Upper lobe of left lung (tissue), 6 donors: ENCODE measurements at regions not wholly inside any gene's neighbourhood (a gene's known extent, or its start where the extent isn't known, plus 50 kb on each side); places are given as distances from the start of the nearest gene placed in this dataset.
A peak's percentile ranks its signal among the peaks of the same experiment; 100 is the strongest.
"Not testable (repeated sequence)": the region's sequence is repeated elsewhere in the genome, so short reads cannot be mapped to it uniquely, and the experiment has no call there.

Experiments used
- ATAC-seq, 2 donors: fragments of 200-7000 bp; cut with Tn5 transposase; one replicate each; pipeline ENCODE4 v1.9.1; 2022; ENCODE audit warnings: mild to moderate bottlenecking in 2 of 2, moderate library complexity in 2 of 2; ENCODE audit not compliant: low FRiP score in 2 of 2
- DNase-seq, 2 donors: peaks; one replicate each; pipeline ENCODE4 v3.0.0-alpha.2; 2019 to 2020
- H3K27ac ChIP-seq, 4 donors: fragments of 200-600 bp; sonication (generic); one replicate each; pipeline ENCODE4 v1.5.1; 2016 to 2019
- H3K27me3 ChIP-seq, 4 donors: fragments of 200-600 bp; sonication (generic); one replicate each; pipeline ENCODE4 v1.5.1; 2017 to 2019
- H3K36me3 ChIP-seq, 4 donors: fragments of 200-600 bp; sonication (generic); one replicate each; pipeline ENCODE4 v1.5.1; 2016 to 2019
- H3K4me1 ChIP-seq, 4 donors: fragments of 200-600 bp; sonication (generic); one replicate each; pipeline ENCODE4 v1.5.1; 2018 to 2019
- H3K4me3 ChIP-seq, 4 donors: fragments of 200-600 bp; sonication (generic); one replicate each; pipeline ENCODE4 v1.5.1; 2017 to 2019; ENCODE audit warnings: mild to moderate bottlenecking in 2 of 4, moderate library complexity in 1 of 4
- H3K9me3 ChIP-seq, 4 donors: fragments of 200-600 bp; sonication (generic); one replicate each; pipeline ENCODE4 v1.5.1; 2018 to 2019
- EP300 ChIP-seq, 4 donors: sonication (generic); formaldehyde crosslinking; IDR thresholded peaks; one replicate each; pipeline ENCODE4 v1.5.1; 2017; ENCODE audit warnings: antibody characterized with exemption in 4 of 4, control low read depth in 2 of 4
- POLR2A ChIP-seq, 4 donors: fragments of 450-650 bp; IDR thresholded peaks; one replicate each; pipeline ENCODE4 v1.5.1; 2016 to 2017; ENCODE audit warnings: antibody characterized with exemption in 4 of 4, mild to moderate bottlenecking in 2 of 4
- POLR2AphosphoS5 ChIP-seq, 2 donors: sonication (generic); formaldehyde crosslinking; IDR thresholded peaks; one replicate each; pipeline ENCODE4 v1.5.1; 2017; ENCODE audit warnings: antibody characterized with exemption in 2 of 2
- WGBS, 2 donors: methylation state at CpG; one replicate each; pipeline ENCODE4 v1.1.5; 2017 to 2018; 5-methylcytosine and 5-hydroxymethylcytosine counted together
- TF ChIP-seq, protein P1 (sequence below), 6 experiments: fragments of 450-650 bp in 4 of 6; fragments of 200-600 bp in 2 of 6; sonication (generic) in 2 of 6; IDR thresholded peaks; one replicate each; pipeline ENCODE4 v1.5.1; 2016 to 2019; ENCODE audit warnings: antibody characterized with exemption in 6 of 6
- donor health status: DM: no; HTN: no; CAD: no; lungs with moderate emphysema.
- donor health status: DM: no; HTN: yes; CAD: no; lungs with severe emphysema.

- peaks cover 11 to 19% (median 15%) of the 10 kb centered on the region in 4 donors for H3K4me1 ChIP-seq
- no peaks in the 10 kb centered on the region for H3K9me3 ChIP-seq
- no peaks in the 10 kb centered on the region for H3K27me3 ChIP-seq
- DNase-seq (peak in 1 of 2 donors; percentile 46), ATAC-seq (peak; percentile 66 to 67)
- no peak overlapping the region for H3K4me3 ChIP-seq
- H3K36me3 ChIP-seq = no peaks in the 10 kb centered on the region
- TF ChIP-seq EP300 (IDR thresholded peaks at IDR 0.05) = no peak
- no peak for TF ChIP-seq POLR2AphosphoS5 (IDR thresholded peaks at IDR 0.05)
- TF ChIP-seq, protein P1, sequence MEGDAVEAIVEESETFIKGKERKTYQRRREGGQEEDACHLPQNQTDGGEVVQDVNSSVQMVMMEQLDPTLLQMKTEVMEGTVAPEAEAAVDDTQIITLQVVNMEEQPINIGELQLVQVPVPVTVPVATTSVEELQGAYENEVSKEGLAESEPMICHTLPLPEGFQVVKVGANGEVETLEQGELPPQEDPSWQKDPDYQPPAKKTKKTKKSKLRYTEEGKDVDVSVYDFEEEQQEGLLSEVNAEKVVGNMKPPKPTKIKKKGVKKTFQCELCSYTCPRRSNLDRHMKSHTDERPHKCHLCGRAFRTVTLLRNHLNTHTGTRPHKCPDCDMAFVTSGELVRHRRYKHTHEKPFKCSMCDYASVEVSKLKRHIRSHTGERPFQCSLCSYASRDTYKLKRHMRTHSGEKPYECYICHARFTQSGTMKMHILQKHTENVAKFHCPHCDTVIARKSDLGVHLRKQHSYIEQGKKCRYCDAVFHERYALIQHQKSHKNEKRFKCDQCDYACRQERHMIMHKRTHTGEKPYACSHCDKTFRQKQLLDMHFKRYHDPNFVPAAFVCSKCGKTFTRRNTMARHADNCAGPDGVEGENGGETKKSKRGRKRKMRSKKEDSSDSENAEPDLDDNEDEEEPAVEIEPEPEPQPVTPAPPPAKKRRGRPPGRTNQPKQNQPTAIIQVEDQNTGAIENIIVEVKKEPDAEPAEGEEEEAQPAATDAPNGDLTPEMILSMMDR (IDR thresholded peaks at IDR 0.05) = no peak
- no peak for TF ChIP-seq POLR2A (IDR thresholded peaks at IDR 0.05)
- no peak overlapping the region for H3K27ac ChIP-seq
- WGBS, 2 donors = 59 to 68% methylated on average over 9 of the region's 9 CpGs
These were observed 115.2 kb downstream of the ZFAND4 start for GRCh38 chr10:45557275-45557905.

- ATAC-seq = no peak
These were observed 116.8 kb downstream of the ZFAND4 start for GRCh38 chr10:45555795-45556194.

GRCh38 chr10:45555332-45555731 lies 117.2 kb downstream of the ZFAND4 start:
- 92 to 95% methylated on average over 5 of the region's 5 CpGs for WGBS, 2 donors
- H3K27ac ChIP-seq = not testable (repeated sequence)

More at GRCh38 chr10:45555795-45556194, 116.8 kb downstream of the ZFAND4 start:
- TF ChIP-seq POLR2AphosphoS5 (IDR thresholded peaks at IDR 0.05) (no peak), EP300 (IDR thresholded peaks at IDR 0.05) (no peak), POLR2A (IDR thresholded peaks at IDR 0.05) (no peak)
- TF ChIP-seq, protein P1 (IDR thresholded peaks at IDR 0.05) = no peak
- Histone ChIP-seq H3K27me3 (no peaks in the 10 kb centered on the region), H3K27ac (no peak overlapping the region), H3K4me1 (peaks cover 11 to 19% (median 15%) of the 10 kb centered on the region in 4 donors), H3K4me3 (no peak overlapping the region), H3K9me3 (no peaks in the 10 kb centered on the region), H3K36me3 (no peaks in the 10 kb centered on the region)
- 69 to 80% methylated on average over 3 of the region's 3 CpGs for WGBS, 2 donors
- DNase-seq = no peak

DNA sequence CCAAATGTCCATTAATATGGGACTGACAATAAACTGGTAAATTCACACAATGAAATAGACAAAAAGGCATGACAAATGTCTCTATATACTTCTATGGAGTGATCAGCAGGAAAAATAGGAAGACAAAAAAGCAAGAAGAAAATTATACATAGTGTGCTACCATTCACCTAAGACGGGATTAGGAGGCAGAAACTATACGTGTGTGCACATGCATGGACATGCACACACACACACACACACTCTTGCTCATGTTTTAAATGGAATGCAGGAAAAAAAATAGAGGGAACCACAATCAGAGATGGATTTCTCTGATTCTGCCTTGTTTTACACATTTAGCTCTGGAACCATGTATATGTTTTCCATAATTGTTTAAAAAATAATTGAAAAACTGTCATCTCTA lies 119.0 kb downstream of the ZFAND4 start:
- H3K27ac ChIP-seq = no peak overlapping the region
- peaks cover 9 to 17% (median 15%) of the 10 kb centered on the region in 4 donors for H3K4me1 ChIP-seq
- no peak overlapping the region for H3K4me3 ChIP-seq
- no peaks in the 10 kb centered on the region for H3K27me3 ChIP-seq
- TF ChIP-seq, protein P1 (IDR thresholded peaks at IDR 0.05) = no peak
- TF ChIP-seq POLR2A (IDR thresholded peaks at IDR 0.05) = no peak
- no peak for TF ChIP-seq EP300 (IDR thresholded peaks at IDR 0.05)
- TF ChIP-seq POLR2AphosphoS5 (IDR thresholded peaks at IDR 0.05) = no peak
- H3K36me3 ChIP-seq = peaks cover 0 to 2% (median 0%) of the 10 kb centered on the region in 4 donors
- H3K9me3 ChIP-seq = no peaks in the 10 kb centered on the region
- no peak for ATAC-seq
- DNase-seq = no peak
- WGBS, 2 donors = 89 to 90% methylated on average over 2 of the region's 2 CpGs

More at GRCh38 chr10:45555332-45555731, 117.2 kb downstream of the ZFAND4 start:
- peaks cover 11 to 19% (median 15%) of the 10 kb centered on the region in 4 donors for H3K4me1 ChIP-seq
- not testable (repeated sequence) for H3K27me3 ChIP-seq, ATAC-seq, H3K36me3 ChIP-seq, H3K4me3 ChIP-seq, DNase-seq, H3K9me3 ChIP-seq

DNA sequence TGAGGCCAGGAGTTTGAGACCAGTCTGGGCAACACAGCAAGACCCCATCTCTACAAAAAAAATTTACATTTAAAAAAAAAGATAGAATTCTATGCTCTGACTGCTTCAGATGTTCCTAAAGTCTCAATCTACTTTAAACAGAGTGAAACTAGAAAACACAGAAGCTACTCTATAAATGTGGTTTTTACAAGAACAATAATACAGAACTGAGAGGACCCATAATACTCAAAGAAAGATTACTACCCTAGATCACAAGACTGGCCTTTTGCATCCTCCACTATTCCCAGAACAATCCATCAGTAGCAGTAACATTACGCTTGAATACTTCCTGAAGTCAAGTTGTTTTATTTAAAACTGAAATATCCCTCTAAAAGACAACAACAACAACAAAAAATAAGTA lies 119.4 kb downstream of the ZFAND4 start:
- Histone ChIP-seq H3K27ac (no peak overlapping the region), H3K4me1 (peaks cover 5 to 13% (median 11%) of the 10 kb centered on the region in 4 donors), H3K27me3 (no peaks in the 10 kb centered on the region), H3K4me3 (no peak overlapping the region), H3K9me3 (no peaks in the 10 kb centered on the region), H3K36me3 (peaks cover 0 to 2% (median 0%) of the 10 kb centered on the region in 4 donors)
- whole genome bisulfite sequencing, 2 donors = 76 to 80% methylated on average over 1 of the region's 1 CpG
- ATAC-seq (no peak), DNase-seq (no peak)
- no peak for TF ChIP-seq POLR2AphosphoS5 (IDR thresholded peaks at IDR 0.05)
- TF ChIP-seq POLR2A (IDR thresholded peaks at IDR 0.05) = no peak
- TF ChIP-seq, protein P1 (IDR thresholded peaks at IDR 0.05) = no peak
- TF ChIP-seq EP300 (IDR thresholded peaks at IDR 0.05) = no peak
